ENCODE measurements at regions not wholly inside any gene's neighbourhood (a gene's known extent, or its start where the extent isn't known, plus 50 kb on each side); places are given as distances from the start of the nearest gene placed in this dataset.

DNA sequence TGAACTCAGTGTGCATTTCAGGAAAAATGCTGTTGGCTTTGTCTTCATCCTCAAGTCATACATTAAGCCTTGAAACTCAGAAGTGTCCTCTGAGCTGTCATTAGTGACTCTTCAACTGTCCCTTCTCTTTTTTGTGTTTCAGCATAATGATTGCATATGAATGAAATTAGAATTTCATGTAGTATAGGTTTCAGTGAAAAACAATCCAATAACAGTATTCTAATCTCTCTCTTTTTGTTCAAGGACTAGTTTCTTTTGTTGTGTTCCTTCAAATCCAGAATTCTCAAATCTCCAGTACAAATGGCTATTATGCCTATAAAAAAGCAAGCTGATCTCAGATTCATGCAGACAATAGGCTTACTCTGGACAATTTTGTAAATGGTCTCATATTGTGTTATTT, 133.5 kb downstream of the QPCT start:
- Mint-ChIP-seq H3K27me3 (no peaks in the 10 kb centered on the region), H3K4me1 (ENCODE audit: low read depth) (no peaks in the 10 kb centered on the region), H3K9me3 (no peaks in the 10 kb centered on the region), H3K4me3 (no peak overlapping the region), H3K27ac (no peak overlapping the region), H3K36me3 (ENCODE audit: low read depth) (no peaks in the 10 kb centered on the region)
- no peak for ATAC-seq
- ChIA-PET POLR2A (interaction anchor here (0.6 kb wide), 1 partner anchor 177 kb away, joined by 4 read pairs; no protein-coding TSS in a partner anchor), CTCF (no interaction called here)
- DNase-seq: no peak
- intact Hi-C loops (cut with micrococcal nuclease): no loop called here
- TF ChIP-seq, protein P1, sequence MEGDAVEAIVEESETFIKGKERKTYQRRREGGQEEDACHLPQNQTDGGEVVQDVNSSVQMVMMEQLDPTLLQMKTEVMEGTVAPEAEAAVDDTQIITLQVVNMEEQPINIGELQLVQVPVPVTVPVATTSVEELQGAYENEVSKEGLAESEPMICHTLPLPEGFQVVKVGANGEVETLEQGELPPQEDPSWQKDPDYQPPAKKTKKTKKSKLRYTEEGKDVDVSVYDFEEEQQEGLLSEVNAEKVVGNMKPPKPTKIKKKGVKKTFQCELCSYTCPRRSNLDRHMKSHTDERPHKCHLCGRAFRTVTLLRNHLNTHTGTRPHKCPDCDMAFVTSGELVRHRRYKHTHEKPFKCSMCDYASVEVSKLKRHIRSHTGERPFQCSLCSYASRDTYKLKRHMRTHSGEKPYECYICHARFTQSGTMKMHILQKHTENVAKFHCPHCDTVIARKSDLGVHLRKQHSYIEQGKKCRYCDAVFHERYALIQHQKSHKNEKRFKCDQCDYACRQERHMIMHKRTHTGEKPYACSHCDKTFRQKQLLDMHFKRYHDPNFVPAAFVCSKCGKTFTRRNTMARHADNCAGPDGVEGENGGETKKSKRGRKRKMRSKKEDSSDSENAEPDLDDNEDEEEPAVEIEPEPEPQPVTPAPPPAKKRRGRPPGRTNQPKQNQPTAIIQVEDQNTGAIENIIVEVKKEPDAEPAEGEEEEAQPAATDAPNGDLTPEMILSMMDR (IDR thresholded peaks at IDR 0.05): no peak

DNA sequence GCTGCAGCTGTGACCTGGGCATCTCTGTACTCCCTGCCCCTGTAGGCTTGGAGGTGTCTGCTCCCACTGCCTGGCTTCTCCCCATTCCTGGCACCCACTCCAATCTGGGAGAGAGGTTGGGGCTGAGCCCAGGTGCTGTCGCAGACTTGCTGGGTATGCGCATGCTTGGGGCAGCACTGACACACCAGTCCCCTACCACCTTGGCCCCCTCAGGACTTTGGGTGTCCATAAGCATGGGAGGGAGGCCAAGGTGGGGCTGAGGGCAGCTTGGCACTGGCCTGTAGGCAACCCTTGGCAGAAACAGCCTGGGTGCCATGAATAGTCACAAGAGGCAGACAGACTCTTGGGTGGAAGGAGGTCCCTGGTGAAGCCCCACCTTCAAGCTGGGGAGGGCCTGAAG, 136.8 kb downstream of the QPCT start:
- Mint-ChIP-seq H3K4me1 (ENCODE audit: low read depth) (no peaks in the 10 kb centered on the region), H3K9me3 (no peaks in the 10 kb centered on the region), H3K27ac (no peak overlapping the region), H3K36me3 (ENCODE audit: low read depth) (no peaks in the 10 kb centered on the region), H3K4me3 (no peak overlapping the region), H3K27me3 (no peaks in the 10 kb centered on the region)
- ChIA-PET CTCF (interaction anchor here (1.9 kb wide), 1 partner anchor 85 kb away, joined by 6 read pairs; no protein-coding TSS in a partner anchor), POLR2A (interaction anchor here (1.0 kb wide), 1 partner anchor 182 kb away, joined by 3 read pairs; no protein-coding TSS in a partner anchor)
- intact Hi-C loops (cut with micrococcal nuclease): no loop called here
- ATAC-seq (no peak), DNase-seq (no peak)
- TF ChIP-seq, protein P1 (IDR thresholded peaks at IDR 0.05): no peak

DNA sequence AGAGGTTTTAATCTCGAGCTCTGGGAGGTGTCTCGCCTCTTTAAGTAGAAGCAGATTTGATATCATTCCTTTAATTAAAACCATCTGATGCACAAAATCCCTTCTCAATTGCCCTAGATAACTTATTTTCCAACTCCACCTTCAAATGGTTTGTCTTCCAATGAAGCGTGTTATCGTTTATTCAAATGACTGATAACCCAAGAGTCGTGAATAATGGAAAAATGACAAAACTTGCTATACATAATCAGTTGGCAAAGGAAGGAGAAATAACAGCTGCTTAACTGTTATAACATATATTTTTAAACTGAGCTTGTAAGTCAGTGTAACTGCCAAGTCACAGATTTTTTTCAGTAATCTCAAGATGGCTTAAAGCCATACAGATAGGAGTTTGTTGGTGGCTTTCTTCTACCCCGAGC, 144.6 kb downstream of the QPCT start:
- ATAC-seq (no peak), DNase-seq (no peak)
- CTCF ChIA-PET: interaction anchor here (0.7 to 1.6 kb wide), 3 partner anchors 9 to 93 kb away, joined by 3 to 5 read pairs (median 3); no protein-coding TSS in a partner anchor
- no peaks in the 10 kb centered on the region for H3K4me1 Mint-ChIP-seq (ENCODE audit: low read depth)
- H3K27ac Mint-ChIP-seq: no peak overlapping the region
- no peak overlapping the region for H3K4me3 Mint-ChIP-seq
- TF ChIP-seq, protein P1 (IDR thresholded peaks at IDR 0.05): no peak
- H3K27me3 Mint-ChIP-seq: no peaks in the 10 kb centered on the region
- no peaks in the 10 kb centered on the region for H3K36me3 Mint-ChIP-seq (ENCODE audit: low read depth)
- intact Hi-C loops (cut with micrococcal nuclease): no loop called here
- H3K9me3 Mint-ChIP-seq: no peaks in the 10 kb centered on the region
- POLR2A ChIA-PET: no interaction called here

DNA sequence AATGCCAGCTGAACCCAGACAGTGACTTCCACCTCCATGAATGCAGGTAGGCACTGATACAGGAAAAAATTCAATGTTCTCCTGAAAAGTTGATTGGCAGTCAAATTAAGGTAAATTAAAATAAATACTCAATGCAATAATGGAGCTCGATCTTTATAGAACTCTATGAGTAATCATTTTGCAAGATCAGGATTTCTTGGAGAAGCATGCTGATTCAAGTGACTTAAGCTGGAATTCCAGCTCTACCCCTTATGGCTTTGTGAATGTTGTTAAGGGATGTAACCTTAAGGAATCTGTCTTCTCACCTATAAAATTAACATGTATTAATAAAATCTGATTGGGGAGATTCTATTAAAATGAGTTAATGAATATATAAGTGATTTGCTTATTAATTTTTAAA, 145.1 kb downstream of the QPCT start:
- Mint-ChIP-seq H3K4me1 (ENCODE audit: low read depth) (no peaks in the 10 kb centered on the region), H3K4me3 (no peak overlapping the region), H3K36me3 (ENCODE audit: low read depth) (no peaks in the 10 kb centered on the region), H3K27me3 (no peaks in the 10 kb centered on the region), H3K27ac (no peak overlapping the region), H3K9me3 (no peaks in the 10 kb centered on the region)
- TF ChIP-seq, protein P1 (IDR thresholded peaks at IDR 0.05): no peak
- POLR2A ChIA-PET: no interaction called here
- ATAC-seq (no peak), DNase-seq (no peak)
- intact Hi-C loops (cut with micrococcal nuclease): no loop called here
- CTCF ChIA-PET: interaction anchor here (0.7 to 1.6 kb wide), 3 partner anchors 9 to 93 kb away, joined by 3 to 5 read pairs (median 3); no protein-coding TSS in a partner anchor

DNA sequence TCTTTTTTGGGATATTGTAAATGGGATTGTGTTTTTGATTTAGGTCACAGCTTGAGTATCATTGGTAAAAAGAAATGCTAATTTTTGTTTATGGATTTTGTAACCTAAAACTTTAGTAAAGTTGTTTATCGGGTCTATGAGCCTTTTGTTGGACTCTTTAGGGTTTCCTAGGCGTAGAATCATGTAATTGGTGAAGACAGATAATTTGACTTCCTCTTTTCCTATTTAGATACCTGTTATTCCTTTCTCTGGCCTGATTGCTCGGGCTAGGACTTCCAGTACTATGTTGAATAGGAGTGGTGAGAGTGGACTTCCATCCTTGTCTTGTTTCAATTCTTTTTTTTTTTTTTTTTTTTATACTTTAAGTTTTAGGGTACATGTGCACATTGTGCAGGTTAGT, 149.0 kb downstream of the QPCT start:
- no peak overlapping the region for H3K4me3 Mint-ChIP-seq
- intact Hi-C loops (cut with micrococcal nuclease): no loop called here
- H3K9me3 Mint-ChIP-seq: peaks cover 2% of the 10 kb centered on the region
- no peak overlapping the region for H3K27ac Mint-ChIP-seq
- H3K4me1 Mint-ChIP-seq (ENCODE audit: low read depth): no peaks in the 10 kb centered on the region
- no peak for ATAC-seq
- POLR2A ChIA-PET: no interaction called here
- no peak for DNase-seq
- H3K27me3 Mint-ChIP-seq: no peaks in the 10 kb centered on the region
- CTCF ChIA-PET: no interaction called here
- TF ChIP-seq, protein P1 (IDR thresholded peaks at IDR 0.05): no peak
- no peaks in the 10 kb centered on the region for H3K36me3 Mint-ChIP-seq (ENCODE audit: low read depth)
